Smooth muscle cell (in vitro differentiated cells): ENCODE measurements at regions not wholly inside any gene's neighbourhood (a gene's known extent, or its start where the extent isn't known, plus 50 kb on each side); places are given as distances from the start of the nearest gene placed in this dataset.

ENCODE experiments used
- DNase-seq: peaks from one replicate; lab custom pipeline; 2025; ENCODE audit not compliant: unreplicated experiment; lab: John Stamatoyannopoulos, UW
- H2AFZ ChIP-seq: fragments of 200-600 bp; sonication (generic); 2 replicates; pipeline ENCODE4 v1.6.0; 2016; ENCODE audit warnings: antibody characterized with exemption, low read depth, mild to moderate bottlenecking
- H3F3A ChIP-seq: fragments of 200-600 bp; sonication (generic); 2 replicates; pipeline ENCODE4 v1.6.0; 2017; ENCODE audit warnings: antibody characterized with exemption, low read depth
- H3K27ac ChIP-seq: fragments of 200-600 bp; sonication (generic); 2 replicates; pipeline ENCODE4 v1.5.1; 2016; ENCODE audit warnings: low read depth, mild to moderate bottlenecking
- H3K27me3 ChIP-seq: fragments of 200-600 bp; sonication (generic); 2 replicates; pipeline ENCODE4 v1.6.1; 2016; ENCODE audit warnings: low read depth, mild to moderate bottlenecking
- H3K36me3 ChIP-seq: fragments of 200-600 bp; sonication (generic); 2 replicates; pipeline ENCODE4 v1.5.1; 2016; ENCODE audit warnings: low read depth
- H3K4me1 ChIP-seq: fragments of 200-600 bp; sonication (generic); 2 replicates; pipeline ENCODE4 v1.5.1; 2016; ENCODE audit warnings: low read depth
- H3K4me2 ChIP-seq: fragments of 200-600 bp; sonication (generic); 2 replicates; pipeline ENCODE4 v1.6.0; 2016; ENCODE audit warnings: mild to moderate bottlenecking
- H3K4me3 ChIP-seq: fragments of 200-600 bp; sonication (generic); 2 replicates; pipeline ENCODE4 v1.5.1; 2016; ENCODE audit warnings: mild to moderate bottlenecking
- H3K79me2 ChIP-seq: fragments of 200-600 bp; sonication (generic); 2 replicates; pipeline ENCODE4 v1.6.0; 2016; ENCODE audit warnings: low read depth, mild to moderate bottlenecking
- H3K9ac ChIP-seq: fragments of 200-600 bp; sonication (generic); 2 replicates; pipeline ENCODE4 v1.6.0; 2016; ENCODE audit warnings: low read depth
- H3K9me3 ChIP-seq: fragments of 200-600 bp; sonication (generic); replicated peaks from 2 replicates; pipeline ENCODE4 v1.5.1; 2016; ENCODE audit warnings: low read depth
- H4K20me1 ChIP-seq: fragments of 200-600 bp; sonication (generic); 2 replicates; pipeline ENCODE4 v1.6.0; 2016; ENCODE audit warnings: low read depth
- WGBS: methylation state at CpG from one replicate; pipeline ENCODE4 v1.1.7; 2016; ENCODE audit warnings: low lambda C conversion rate; 5-methylcytosine and 5-hydroxymethylcytosine counted together
- TF ChIP-seq, protein P1 (sequence below): fragments of 200-600 bp; sonication (generic); IDR thresholded peaks from 2 replicates; pipeline ENCODE4 v1.5.1; 2017; ENCODE audit warnings: borderline replicate concordance, mild to moderate bottlenecking, antibody characterized with exemption; ENCODE audit not compliant: insufficient read depth, poor library complexity, severe bottlenecking

DNA sequence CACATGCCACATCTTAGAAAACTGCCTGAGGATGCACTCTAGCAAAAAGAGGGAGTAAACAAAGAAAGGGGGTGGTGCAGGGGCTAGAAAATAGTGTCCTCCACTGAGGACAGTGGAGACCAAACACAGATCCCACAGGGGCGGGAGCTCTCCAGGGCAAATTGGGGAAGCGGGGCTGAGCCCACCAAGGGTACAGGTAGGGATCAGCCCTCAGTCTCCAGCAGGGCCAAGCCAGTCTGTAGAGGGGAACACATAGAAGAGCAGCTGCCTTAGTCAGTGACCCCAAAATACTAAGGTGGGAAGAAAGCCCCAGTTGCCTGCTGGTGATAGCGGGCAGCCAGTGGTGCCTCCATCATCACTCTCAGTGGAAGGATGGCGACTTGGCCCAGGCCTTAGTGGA is 134.0 kb downstream of the ATPSCKMT start:
- Histone ChIP-seq H2AFZ (no peak overlapping the region), H3K4me2 (no peak overlapping the region), H3K36me3 (no peaks in the 10 kb centered on the region), H4K20me1 (no peaks in the 10 kb centered on the region), H3K27ac (no peak overlapping the region), H3K9ac (no peak overlapping the region), H3K4me3 (no peak overlapping the region), H3K9me3 (no peaks in the 10 kb centered on the region), H3F3A (no peaks in the 10 kb centered on the region), H3K4me1 (no peaks in the 10 kb centered on the region), H3K79me2 (no peaks in the 10 kb centered on the region), H3K27me3 (no peaks in the 10 kb centered on the region)
- 98% methylated on average over 4 of the region's 4 CpGs for WGBS
- no peak for DNase-seq
- TF ChIP-seq, protein P1, sequence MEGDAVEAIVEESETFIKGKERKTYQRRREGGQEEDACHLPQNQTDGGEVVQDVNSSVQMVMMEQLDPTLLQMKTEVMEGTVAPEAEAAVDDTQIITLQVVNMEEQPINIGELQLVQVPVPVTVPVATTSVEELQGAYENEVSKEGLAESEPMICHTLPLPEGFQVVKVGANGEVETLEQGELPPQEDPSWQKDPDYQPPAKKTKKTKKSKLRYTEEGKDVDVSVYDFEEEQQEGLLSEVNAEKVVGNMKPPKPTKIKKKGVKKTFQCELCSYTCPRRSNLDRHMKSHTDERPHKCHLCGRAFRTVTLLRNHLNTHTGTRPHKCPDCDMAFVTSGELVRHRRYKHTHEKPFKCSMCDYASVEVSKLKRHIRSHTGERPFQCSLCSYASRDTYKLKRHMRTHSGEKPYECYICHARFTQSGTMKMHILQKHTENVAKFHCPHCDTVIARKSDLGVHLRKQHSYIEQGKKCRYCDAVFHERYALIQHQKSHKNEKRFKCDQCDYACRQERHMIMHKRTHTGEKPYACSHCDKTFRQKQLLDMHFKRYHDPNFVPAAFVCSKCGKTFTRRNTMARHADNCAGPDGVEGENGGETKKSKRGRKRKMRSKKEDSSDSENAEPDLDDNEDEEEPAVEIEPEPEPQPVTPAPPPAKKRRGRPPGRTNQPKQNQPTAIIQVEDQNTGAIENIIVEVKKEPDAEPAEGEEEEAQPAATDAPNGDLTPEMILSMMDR: no peak

DNA sequence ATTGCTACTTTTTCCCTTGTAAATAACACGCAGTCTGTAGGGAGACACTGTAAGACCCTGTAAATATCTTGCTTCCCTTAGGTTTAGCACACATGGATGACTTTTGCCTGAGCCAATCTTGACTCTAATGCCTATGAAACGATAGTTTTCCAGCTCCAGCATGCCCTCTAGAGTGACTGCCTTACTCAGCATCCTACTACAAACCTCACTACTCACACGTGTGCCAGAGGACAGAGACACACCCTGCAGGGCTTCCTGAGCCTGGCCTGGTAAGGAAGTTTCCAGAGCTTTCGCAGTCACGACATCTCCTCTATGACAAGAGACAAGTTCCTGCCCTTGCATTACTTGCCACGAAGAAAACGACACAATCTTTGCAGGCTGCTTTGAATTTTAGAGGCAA is 138.1 kb downstream of the ATPSCKMT start:
- WGBS: 49% methylated on average over 7 of the region's 7 CpGs
- Histone ChIP-seq H3K4me1 (no peaks in the 10 kb centered on the region), H2AFZ (no peak overlapping the region), H3K9ac (no peak overlapping the region), H4K20me1 (no peaks in the 10 kb centered on the region), H3K36me3 (no peaks in the 10 kb centered on the region), H3K79me2 (no peaks in the 10 kb centered on the region), H3K27ac (no peak overlapping the region), H3K4me3 (no peak overlapping the region), H3K4me2 (no peak overlapping the region), H3K27me3 (no peaks in the 10 kb centered on the region), H3F3A (no peaks in the 10 kb centered on the region), H3K9me3 (no peaks in the 10 kb centered on the region)
- TF ChIP-seq, protein P1: peak; percentile 60
- DNase-seq: peak; percentile 5

DNA sequence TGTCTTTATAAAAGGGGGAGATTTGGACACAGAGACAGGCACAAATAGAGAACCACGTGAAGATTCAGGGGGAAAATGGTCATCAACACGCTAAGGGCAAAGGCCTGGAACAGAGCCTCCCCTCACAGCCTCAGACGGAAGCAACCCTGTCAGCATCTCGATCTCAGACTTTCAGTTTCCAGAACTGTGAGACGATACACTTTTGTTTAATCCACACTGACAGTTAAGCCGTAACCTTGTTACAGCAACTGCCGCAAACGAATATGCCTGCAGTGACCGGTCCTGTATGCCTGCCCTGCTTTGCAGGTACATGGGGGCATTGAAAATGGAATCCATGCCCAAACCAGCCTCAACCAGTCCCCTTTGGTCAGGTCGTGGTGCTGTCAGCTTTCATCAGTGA is 139.5 kb downstream of the ATPSCKMT start:
- no peak for DNase-seq

DNA sequence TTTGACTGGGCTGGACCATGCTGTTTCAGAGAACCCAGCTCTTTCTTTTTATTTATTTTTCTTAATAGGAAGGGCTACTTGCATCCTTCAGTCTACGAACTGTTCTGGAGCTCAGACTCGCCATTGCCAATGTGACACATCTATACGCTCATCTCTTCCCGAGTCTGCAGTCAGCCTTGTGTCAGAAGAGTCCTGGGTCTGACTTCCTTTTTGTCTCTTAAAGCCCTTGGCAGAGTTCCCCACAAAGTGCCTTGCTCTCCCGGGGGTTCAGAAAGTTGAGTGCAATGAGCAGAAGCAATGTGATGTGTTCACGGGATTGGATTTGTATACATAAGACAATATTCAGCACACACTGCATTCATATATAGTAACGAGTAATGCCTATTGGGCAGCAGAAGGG is 140.4 kb downstream of the ATPSCKMT start:
- H3K36me3 ChIP-seq: no peaks in the 10 kb centered on the region
- no peaks in the 10 kb centered on the region for H3K9me3 ChIP-seq
- H3K79me2 ChIP-seq: no peaks in the 10 kb centered on the region
- no peaks in the 10 kb centered on the region for H4K20me1 ChIP-seq
- H3K27me3 ChIP-seq: no peaks in the 10 kb centered on the region
- no peak overlapping the region for H3K9ac ChIP-seq
- no peaks in the 10 kb centered on the region for H3K4me1 ChIP-seq
- H3F3A ChIP-seq: no peaks in the 10 kb centered on the region
- no peak overlapping the region for H3K4me2 ChIP-seq
- TF ChIP-seq, protein P1: no peak
- H3K4me3 ChIP-seq: no peak overlapping the region
- WGBS: 93% methylated on average over 7 of the region's 7 CpGs
- no peak overlapping the region for H2AFZ ChIP-seq
- H3K27ac ChIP-seq: no peak overlapping the region
- no peak for DNase-seq

More for the DNA sequence above, 139.5 kb downstream of the ATPSCKMT start:
- no peaks in the 10 kb centered on the region for H3K36me3 ChIP-seq
- H2AFZ ChIP-seq: no peak overlapping the region
- H3K27ac ChIP-seq: no peak overlapping the region
- H3K27me3 ChIP-seq: no peaks in the 10 kb centered on the region
- H3K9ac ChIP-seq: no peak overlapping the region
- TF ChIP-seq, protein P1: no peak
- no peak overlapping the region for H3K4me3 ChIP-seq
- no peaks in the 10 kb centered on the region for H3K79me2 ChIP-seq
- H3F3A ChIP-seq: no peaks in the 10 kb centered on the region
- WGBS: 94% methylated on average over 10 of the region's 10 CpGs
- H3K4me1 ChIP-seq: no peaks in the 10 kb centered on the region
- H3K9me3 ChIP-seq: no peaks in the 10 kb centered on the region
- H4K20me1 ChIP-seq: no peaks in the 10 kb centered on the region
- H3K4me2 ChIP-seq: no peak overlapping the region
